ENCODE measurements at regions not wholly inside any gene's neighbourhood (a gene's known extent, or its start where the extent isn't known, plus 50 kb on each side); places are given as distances from the start of the nearest gene placed in this dataset.
A peak's percentile ranks its signal among the peaks of the same experiment; 100 is the strongest.

GRCh38 chr10:90598513-90598912 lies 259.3 kb downstream of the HTR7 start:
- no peak overlapping the region for H3K4me3 ChIP-seq (replicated peaks in 1 of 4; ENCODE audit: control extremely low read depth in 1 of 4, insufficient read depth in 1 of 4, low read depth in 3 of 4, low read length in 4 of 4)
- no peak for TF ChIP-seq EZH2 (IDR thresholded peaks at IDR 0.05; ENCODE audit: low read length, missing control alignments)
- TF ChIP-seq CTCF (conservative IDR thresholded peaks at IDR 0.05 in 1 of 2, IDR thresholded peaks at IDR 0.05 in 1 of 2; ENCODE audit: low read depth in 1 of 2, low read length in 2 of 2): no peak
- no peak for DNase-seq (ENCODE audit: low read depth in 2 of 2)
- H3K36me3 ChIP-seq (ENCODE audit: control insufficient read depth, insufficient read depth, low read length): no peaks in the 10 kb centered on the region
- H4K20me1 ChIP-seq (ENCODE audit: control insufficient read depth, extremely low read depth, insufficient read depth, low read length): no peaks in the 10 kb centered on the region
- H3K27ac ChIP-seq (ENCODE audit: insufficient read depth, low read length): no peak overlapping the region
- H3K9ac ChIP-seq (ENCODE audit: insufficient read depth, low read length): no peak overlapping the region
- H3K4me2 ChIP-seq (ENCODE audit: extremely low read depth, insufficient read depth, low read length): no peak overlapping the region
- no peaks in the 10 kb centered on the region for H3K4me1 ChIP-seq (ENCODE audit: control insufficient read depth, extremely low read depth, insufficient read depth, low read length)
- H3K9me3 ChIP-seq (ENCODE audit: control insufficient read depth, insufficient read depth, low read depth, low read length): no peaks in the 10 kb centered on the region
- H3K79me2 ChIP-seq (ENCODE audit: control insufficient read depth, insufficient read depth, low read length): no peaks in the 10 kb centered on the region
- H2AFZ ChIP-seq (ENCODE audit: low read length): no peak overlapping the region
- no peaks in the 10 kb centered on the region for H3K27me3 ChIP-seq (ENCODE audit: control insufficient read depth, insufficient read depth, low read length)

- H3K27me3 ChIP-seq (ENCODE audit: control insufficient read depth, insufficient read depth, low read length): no peaks in the 10 kb centered on the region
- H4K20me1 ChIP-seq (ENCODE audit: control insufficient read depth, extremely low read depth, insufficient read depth, low read length): no peaks in the 10 kb centered on the region
- no peaks in the 10 kb centered on the region for H3K9me3 ChIP-seq (ENCODE audit: control insufficient read depth, insufficient read depth, low read depth, low read length)
- no peaks in the 10 kb centered on the region for H3K4me1 ChIP-seq (ENCODE audit: control insufficient read depth, extremely low read depth, insufficient read depth, low read length)
- H2AFZ ChIP-seq (ENCODE audit: low read length): no peak overlapping the region
- H3K36me3 ChIP-seq (ENCODE audit: control insufficient read depth, insufficient read depth, low read length): no peaks in the 10 kb centered on the region
- no peak overlapping the region for H3K27ac ChIP-seq (ENCODE audit: insufficient read depth, low read length)
- H3K4me3 ChIP-seq (replicated peaks in 1 of 4; ENCODE audit: control extremely low read depth in 1 of 4, insufficient read depth in 1 of 4, low read depth in 3 of 4, low read length in 4 of 4): no peak overlapping the region
- no peak overlapping the region for H3K4me2 ChIP-seq (ENCODE audit: extremely low read depth, insufficient read depth, low read length)
- peak; percentile 50 to 79 for DNase-seq (ENCODE audit: low read depth in 2 of 2)
- no peaks in the 10 kb centered on the region for H3K79me2 ChIP-seq (ENCODE audit: control insufficient read depth, insufficient read depth, low read length)
- no peak overlapping the region for H3K9ac ChIP-seq (ENCODE audit: insufficient read depth, low read length)
- TF ChIP-seq CTCF (conservative IDR thresholded peaks at IDR 0.05 in 1 of 2, IDR thresholded peaks at IDR 0.05 in 1 of 2; ENCODE audit: low read depth in 1 of 2, low read length in 2 of 2) (no peak), EZH2 (IDR thresholded peaks at IDR 0.05; ENCODE audit: low read length, missing control alignments) (no peak)
These were observed 254.8 kb downstream of the HTR7 start for GRCh38 chr10:90602862-90603610.

- Histone ChIP-seq H3K27ac (ENCODE audit: insufficient read depth, low read length) (no peak overlapping the region), H3K27me3 (ENCODE audit: control insufficient read depth, insufficient read depth, low read length) (no peaks in the 10 kb centered on the region), H2AFZ (ENCODE audit: low read length) (no peak overlapping the region), H3K4me1 (ENCODE audit: control insufficient read depth, extremely low read depth, insufficient read depth, low read length) (no peaks in the 10 kb centered on the region), H3K36me3 (ENCODE audit: control insufficient read depth, insufficient read depth, low read length) (no peaks in the 10 kb centered on the region), H3K79me2 (ENCODE audit: control insufficient read depth, insufficient read depth, low read length) (no peaks in the 10 kb centered on the region), H3K4me3 (replicated peaks in 1 of 4; ENCODE audit: control extremely low read depth in 1 of 4, insufficient read depth in 1 of 4, low read depth in 3 of 4, low read length in 4 of 4) (no peak overlapping the region), H4K20me1 (ENCODE audit: control insufficient read depth, extremely low read depth, insufficient read depth, low read length) (no peaks in the 10 kb centered on the region), H3K9me3 (ENCODE audit: control insufficient read depth, insufficient read depth, low read depth, low read length) (no peaks in the 10 kb centered on the region), H3K4me2 (ENCODE audit: extremely low read depth, insufficient read depth, low read length) (no peak overlapping the region), H3K9ac (ENCODE audit: insufficient read depth, low read length) (no peak overlapping the region)
- DNase-seq (ENCODE audit: low read depth in 2 of 2): no peak
- TF ChIP-seq CTCF (conservative IDR thresholded peaks at IDR 0.05 in 1 of 2, IDR thresholded peaks at IDR 0.05 in 1 of 2; ENCODE audit: low read depth in 1 of 2, low read length in 2 of 2) (no peak), EZH2 (IDR thresholded peaks at IDR 0.05; ENCODE audit: low read length, missing control alignments) (no peak)
These were observed 253.2 kb downstream of the HTR7 start for GRCh38 chr10:90604636-90605035.

Data from fibroblast of lung (primary cell).